GM12878 (cell line): ENCODE measurements at regions not wholly inside any gene's neighbourhood (a gene's known extent, or its start where the extent isn't known, plus 50 kb on each side); places are given as distances from the start of the nearest gene placed in this dataset.

Experiments
- ATAC-seq: fragments of 200-7000 bp; cut with Tn5 transposase; 3 replicates; pipeline ENCODE4 v1.9.1; 2020; ENCODE audit warnings: mild to moderate bottlenecking, moderate library complexity
- BruUV-seq: library from RNA; stranded (reverse); fragments of 400-500 nt; replicated peaks from 2 replicates; lab custom pipeline; 2021; lab: Mats Ljungman, UMichigan
- CTCF ChIA-PET: fragments of 300-600 bp; sonication (Branson Sonifier 250); formaldehyde crosslinking; extraction: SDS; loops from one replicate; lab custom pipeline; 2021; ENCODE audit warnings: inconsistent platforms; lab: Yijun Ruan, JAX
- POLR2A ChIA-PET: fragments of 350-600 bp; formaldehyde crosslinking; extraction: SDS; loops from one replicate; lab custom pipeline; 2021; ENCODE audit warnings: inconsistent platforms; lab: Charles Lee
- RAD21 ChIA-PET: fragments of 300-600 bp; sonication (Branson Sonifier 250); formaldehyde crosslinking; loops from one replicate; lab custom pipeline; 2023; ENCODE audit warnings: antibody characterized with exemption; ENCODE audit not compliant: unreplicated experiment; lab: Charles Lee
- SMC1A ChIA-PET: fragments of 300-600 bp; sonication (Branson Sonifier 250); formaldehyde crosslinking; loops from one replicate; lab custom pipeline; 2023; ENCODE audit not compliant: unreplicated experiment, uncharacterized antibody; lab: Charles Lee
- DNase-seq: peaks from one replicate; pipeline ENCODE4 v3.0.0-alpha.2; 2011; ENCODE audit warnings: low read depth, low spot score
- FAIRE-seq: peaks from 3 replicates; lab custom pipeline; 2011; peaks lifted over from hg19 to GRCh38; lab: Jason Lieb, UNC
- H2AFZ ChIP-seq: 2 replicates; pipeline ENCODE4 v1.6.0; 2011; ENCODE audit warnings: low read depth, low read length, control low read depth; ENCODE audit not compliant: control insufficient read depth
- H3K27ac ChIP-seq: 2 replicates; pipeline ENCODE4 v1.5.1; 2011; ENCODE audit warnings: control low read depth; ENCODE audit not compliant: control insufficient read depth, insufficient read depth
- H3K27me3 ChIP-seq, 2 experiments: replicated peaks in 1 of 2; 2 replicates each; pipeline versions ENCODE4 v1.6.0 to v1.6.1; 2011; ENCODE audit warnings: low read length in 1 of 2; ENCODE audit not compliant: control insufficient read depth in 2 of 2, insufficient read depth in 2 of 2
- H3K36me3 ChIP-seq, 2 experiments: 2 replicates each; pipeline ENCODE4 v1.5.1; 2011; ENCODE audit warnings: low read length in 1 of 2; ENCODE audit not compliant: control insufficient read depth in 2 of 2, insufficient read depth in 2 of 2
- H3K4me1 ChIP-seq: 2 replicates; pipeline ENCODE4 v1.6.1; 2011; ENCODE audit warnings: mild to moderate bottlenecking, low read length, moderate library complexity, mixed read lengths; ENCODE audit not compliant: control insufficient read depth, insufficient read depth
- H3K4me2 ChIP-seq: 2 replicates; pipeline ENCODE4 v1.6.0; 2011; ENCODE audit warnings: control low read depth; ENCODE audit not compliant: control insufficient read depth, insufficient read depth
- H3K4me3 ChIP-seq: fragments of 200-600 bp; sonication (generic); 2 replicates; pipeline ENCODE4 v1.5.1; 2016
- H3K79me2 ChIP-seq: 2 replicates; pipeline ENCODE4 v1.6.0; 2011; ENCODE audit warnings: low read length; ENCODE audit not compliant: control insufficient read depth, insufficient read depth
- H3K9ac ChIP-seq: 2 replicates; pipeline ENCODE4 v1.8.0; 2011; ENCODE audit warnings: low read length, control low read depth, mixed read lengths; ENCODE audit not compliant: control insufficient read depth, insufficient read depth
- H3K9me3 ChIP-seq: replicated peaks from 3 replicates; pipeline ENCODE4 v1.5.1; 2011; ENCODE audit warnings: mild to moderate bottlenecking, low read length; ENCODE audit not compliant: control insufficient read depth, insufficient read depth
- H4K20me1 ChIP-seq: 2 replicates; pipeline ENCODE4 v1.6.0; 2011; ENCODE audit not compliant: control insufficient read depth, insufficient read depth
- ATF7 ChIP-seq: fragments of 450-650 bp; IDR thresholded peaks from 2 replicates; pipeline ENCODE4 v1.6.1; 2016; ENCODE audit warnings: low read depth, mild to moderate bottlenecking
- BCL11A ChIP-seq: IDR thresholded peaks from 2 replicates; pipeline ENCODE4 v1.6.1; 2011; ENCODE audit warnings: low read depth, low read length
- IKZF1 ChIP-seq: fragments of 450-650 bp; conservative IDR thresholded peaks from 2 replicates; pipeline ENCODE4 v1.6.1; 2017; ENCODE audit warnings: antibody characterized with exemption, mild to moderate bottlenecking
- LARP7 ChIP-seq: fragments of 450-650 bp; IDR thresholded peaks from 2 replicates; pipeline ENCODE4 v1.6.1; 2017; ENCODE audit warnings: mild to moderate bottlenecking
- MTA3 ChIP-seq: IDR thresholded peaks from 2 replicates; pipeline ENCODE4 v1.6.1; 2012; ENCODE audit warnings: low read length, inconsistent platforms, borderline replicate concordance
- POLR2AphosphoS5 ChIP-seq: IDR thresholded peaks from 2 replicates; pipeline ENCODE4 v1.6.1; 2011; ENCODE audit warnings: mild to moderate bottlenecking, low read length, inconsistent platforms
- SMAD1 ChIP-seq: fragments of 450-650 bp; IDR thresholded peaks from 2 replicates; pipeline ENCODE4 v1.6.1; 2018; ENCODE audit warnings: mild to moderate bottlenecking, low read depth; ENCODE audit not compliant: partially characterized antibody
- ZBED1 ChIP-seq: IDR thresholded peaks from 2 replicates; pipeline ENCODE4 v1.6.1; 2016; ENCODE audit warnings: borderline replicate concordance
- WGBS: methylation state at CpG from one replicate; pipeline ENCODE4 v1.1.6; 2016; ENCODE audit warnings: low lambda C conversion rate; ENCODE audit not compliant: insufficient replicate concordance, insufficient coverage; ENCODE audit errors: missing lambda C conversion rate; 5-methylcytosine and 5-hydroxymethylcytosine counted together
- in situ Hi-C: fragments of 300-500 bp; cut with MboI; formaldehyde crosslinking; loops from 9 replicates; pipeline ENCODE4 v1.14.3; 2018; ENCODE audit warnings: mixed read lengths
- intact Hi-C: fragments of 100-400 bp; cut with micrococcal nuclease; formaldehyde crosslinking; loops from one replicate; pipeline ENCODE4 v1.14.2; 2022; ENCODE audit not compliant: unreplicated experiment
- TF ChIP-seq, protein P1 (sequence below): fragments of 450-650 bp; formaldehyde crosslinking; IDR thresholded peaks from 2 replicates; pipeline ENCODE4 v1.4.0; 2020; ENCODE audit warnings: mild to moderate bottlenecking, moderate library complexity
- TF ChIP-seq, protein P2 (sequence below), 3 experiments: IDR thresholded peaks in 2 of 3; conservative IDR thresholded peaks in 1 of 3; 2 replicates each; pipeline ENCODE4 v1.5.1; 2011; ENCODE audit warnings: low read depth in 3 of 3, low read length in 3 of 3, mild to moderate bottlenecking in 3 of 3, control low read depth in 2 of 3, moderate library complexity in 2 of 3, inconsistent platforms in 1 of 3, mixed read lengths in 1 of 3; ENCODE audit not compliant: control insufficient read depth in 2 of 3, insufficient read depth in 1 of 3; ENCODE audit errors: extremely low read depth in 1 of 3

DNA sequence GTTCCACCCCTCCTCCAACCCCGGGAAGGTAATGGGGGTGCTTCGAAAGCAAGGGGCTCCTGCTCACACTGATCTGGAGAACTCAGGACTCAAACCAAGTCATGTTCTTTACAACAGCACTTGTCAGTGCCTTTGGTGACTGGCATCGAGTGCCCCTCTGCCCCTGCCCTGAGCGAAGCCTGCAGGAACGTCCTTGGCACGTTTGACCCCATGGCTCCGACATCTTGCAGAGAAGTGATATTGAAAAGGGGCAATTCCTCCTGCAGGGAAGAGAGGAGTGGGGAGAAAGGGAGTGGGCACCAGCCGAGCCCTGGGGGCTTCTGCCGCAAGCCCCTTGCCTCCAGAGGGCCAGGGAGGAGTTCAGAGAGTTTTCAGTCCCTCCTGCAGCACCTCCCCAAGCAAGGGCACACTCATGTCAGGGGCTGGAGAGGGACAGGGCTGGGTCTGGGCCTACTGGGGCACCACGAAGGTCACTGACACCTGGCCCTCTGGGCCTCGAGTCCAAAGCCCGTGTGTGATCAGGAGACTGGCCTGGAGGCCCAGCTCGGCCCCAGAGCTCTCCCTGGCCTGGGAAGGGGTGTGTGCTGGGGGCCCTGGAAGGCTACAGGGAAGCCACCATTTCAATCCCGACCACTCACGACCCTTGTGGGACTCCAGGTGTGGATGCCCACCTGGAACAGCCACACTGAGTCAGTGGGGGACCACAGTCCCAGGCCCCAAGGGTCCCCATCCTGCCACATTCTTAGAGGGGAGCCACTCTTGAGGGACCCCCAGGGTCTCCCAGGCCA, 94.9 kb upstream of the NKX1-1 start:
- 26% methylated on average over 15 of the region's 15 CpGs for WGBS
- in situ Hi-C loops, result no loop called here
- TF ChIP-seq, protein P1, sequence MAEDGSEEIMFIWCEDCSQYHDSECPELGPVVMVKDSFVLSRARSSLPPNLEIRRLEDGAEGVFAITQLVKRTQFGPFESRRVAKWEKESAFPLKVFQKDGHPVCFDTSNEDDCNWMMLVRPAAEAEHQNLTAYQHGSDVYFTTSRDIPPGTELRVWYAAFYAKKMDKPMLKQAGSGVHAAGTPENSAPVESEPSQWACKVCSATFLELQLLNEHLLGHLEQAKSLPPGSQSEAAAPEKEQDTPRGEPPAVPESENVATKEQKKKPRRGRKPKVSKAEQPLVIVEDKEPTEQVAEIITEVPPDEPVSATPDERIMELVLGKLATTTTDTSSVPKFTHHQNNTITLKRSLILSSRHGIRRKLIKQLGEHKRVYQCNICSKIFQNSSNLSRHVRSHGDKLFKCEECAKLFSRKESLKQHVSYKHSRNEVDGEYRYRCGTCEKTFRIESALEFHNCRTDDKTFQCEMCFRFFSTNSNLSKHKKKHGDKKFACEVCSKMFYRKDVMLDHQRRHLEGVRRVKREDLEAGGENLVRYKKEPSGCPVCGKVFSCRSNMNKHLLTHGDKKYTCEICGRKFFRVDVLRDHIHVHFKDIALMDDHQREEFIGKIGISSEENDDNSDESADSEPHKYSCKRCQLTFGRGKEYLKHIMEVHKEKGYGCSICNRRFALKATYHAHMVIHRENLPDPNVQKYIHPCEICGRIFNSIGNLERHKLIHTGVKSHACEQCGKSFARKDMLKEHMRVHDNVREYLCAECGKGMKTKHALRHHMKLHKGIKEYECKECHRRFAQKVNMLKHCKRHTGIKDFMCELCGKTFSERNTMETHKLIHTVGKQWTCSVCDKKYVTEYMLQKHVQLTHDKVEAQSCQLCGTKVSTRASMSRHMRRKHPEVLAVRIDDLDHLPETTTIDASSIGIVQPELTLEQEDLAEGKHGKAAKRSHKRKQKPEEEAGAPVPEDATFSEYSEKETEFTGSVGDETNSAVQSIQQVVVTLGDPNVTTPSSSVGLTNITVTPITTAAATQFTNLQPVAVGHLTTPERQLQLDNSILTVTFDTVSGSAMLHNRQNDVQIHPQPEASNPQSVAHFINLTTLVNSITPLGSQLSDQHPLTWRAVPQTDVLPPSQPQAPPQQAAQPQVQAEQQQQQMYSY (CRISPR knock-in tag), result no peak
- TF ChIP-seq BCL11A (no peak), SMAD1 (no peak), ZBED1 (no peak), ATF7 (no peak), MTA3 (no peak), IKZF1 (no peak), LARP7 (no peak), POLR2AphosphoS5 (no peak)
- TF ChIP-seq, protein P2, sequence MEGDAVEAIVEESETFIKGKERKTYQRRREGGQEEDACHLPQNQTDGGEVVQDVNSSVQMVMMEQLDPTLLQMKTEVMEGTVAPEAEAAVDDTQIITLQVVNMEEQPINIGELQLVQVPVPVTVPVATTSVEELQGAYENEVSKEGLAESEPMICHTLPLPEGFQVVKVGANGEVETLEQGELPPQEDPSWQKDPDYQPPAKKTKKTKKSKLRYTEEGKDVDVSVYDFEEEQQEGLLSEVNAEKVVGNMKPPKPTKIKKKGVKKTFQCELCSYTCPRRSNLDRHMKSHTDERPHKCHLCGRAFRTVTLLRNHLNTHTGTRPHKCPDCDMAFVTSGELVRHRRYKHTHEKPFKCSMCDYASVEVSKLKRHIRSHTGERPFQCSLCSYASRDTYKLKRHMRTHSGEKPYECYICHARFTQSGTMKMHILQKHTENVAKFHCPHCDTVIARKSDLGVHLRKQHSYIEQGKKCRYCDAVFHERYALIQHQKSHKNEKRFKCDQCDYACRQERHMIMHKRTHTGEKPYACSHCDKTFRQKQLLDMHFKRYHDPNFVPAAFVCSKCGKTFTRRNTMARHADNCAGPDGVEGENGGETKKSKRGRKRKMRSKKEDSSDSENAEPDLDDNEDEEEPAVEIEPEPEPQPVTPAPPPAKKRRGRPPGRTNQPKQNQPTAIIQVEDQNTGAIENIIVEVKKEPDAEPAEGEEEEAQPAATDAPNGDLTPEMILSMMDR (IDR thresholded peaks at IDR 0.05 in 2 of 3, conservative IDR thresholded peaks at IDR 0.05 in 1 of 3; ENCODE audit: control insufficient read depth in 2 of 3, extremely low read depth in 1 of 3, insufficient read depth in 1 of 3, low read depth in 3 of 3, low read length in 3 of 3), result no peak
- TF ChIP-seq, all 136 proteins: peak for 0
- Histone ChIP-seq H3K9me3 (no peaks in the 10 kb centered on the region), H2AFZ (no peak overlapping the region), H3K27me3 (no peaks in the 10 kb centered on the region; a peak in 1 of 4 replicates), H4K20me1 (no peaks in the 10 kb centered on the region), H3K4me1 (no peaks in the 10 kb centered on the region), H3K9ac (no peak overlapping the region), H3K79me2 (no peaks in the 10 kb centered on the region), H3K4me2 (no peak overlapping the region), H3K27ac (no peak overlapping the region), H3K4me3 (no peak overlapping the region), H3K36me3 (no peaks in the 10 kb centered on the region)
- CTCF ChIA-PET, result no interaction called here
- SMC1A ChIA-PET, result no interaction called here
- RAD21 ChIA-PET, result no interaction called here
- intact Hi-C loops, result no loop called here
- POLR2A ChIA-PET, result no interaction called here
- DNase-seq, result no peak
- ATAC-seq, result no peak
- no peak for FAIRE-seq
- no TSS peak for BruUV-seq
